ENCODE measurements at regions not wholly inside any gene's neighbourhood (a gene's known extent, or its start where the extent isn't known, plus 50 kb on each side); places are given as distances from the start of the nearest gene placed in this dataset.

GRCh38 chr3:72157748-72158638 is 373.0 kb upstream of the PROK2 start:
- DNase-seq (ENCODE audit: low spot score), result no peak

- peak; percentile 73 for DNase-seq (ENCODE audit: low spot score)
Observed at GRCh38 chr3:72155391-72156064, 370.6 kb upstream of the PROK2 start.

GRCh38 chr3:72154391-72155335 is 369.7 kb upstream of the PROK2 start:
- no peak for DNase-seq (ENCODE audit: low spot score)

- DNase-seq (ENCODE audit: low spot score), result no peak
Observed at GRCh38 chr3:72153477-72154314, 368.7 kb upstream of the PROK2 start.

- DNase-seq (ENCODE audit: low spot score), result peak; percentile 89
Observed at GRCh38 chr3:72152551-72153476, 367.9 kb upstream of the PROK2 start.

GRCh38 chr3:72151465-72152238 is 366.7 kb upstream of the PROK2 start:
- DNase-seq (ENCODE audit: low spot score), result no peak

GRCh38 chr3:72150634-72151412 is 365.9 kb upstream of the PROK2 start:
- DNase-seq (ENCODE audit: low spot score), result no peak

- DNase-seq (ENCODE audit: low spot score), result no peak
Observed at GRCh38 chr3:72149645-72150300, 364.8 kb upstream of the PROK2 start.

GRCh38 chr3:72147600-72147999 is 362.7 kb upstream of the PROK2 start:
- no peak for DNase-seq (ENCODE audit: low spot score)

GRCh38 chr3:72145506-72146380 is 360.8 kb upstream of the PROK2 start:
- no peak for DNase-seq (ENCODE audit: low spot score)

GRCh38 chr3:72144773-72145505 is 360.0 kb upstream of the PROK2 start:
- no peak for DNase-seq (ENCODE audit: low spot score)

GRCh38 chr3:72143966-72144717 is 359.2 kb upstream of the PROK2 start:
- DNase-seq (ENCODE audit: low spot score), result no peak

- DNase-seq (ENCODE audit: low spot score), result no peak
Observed at GRCh38 chr3:72143322-72143721, 358.4 kb upstream of the PROK2 start.

- no peak for DNase-seq (ENCODE audit: low spot score)
Observed at GRCh38 chr3:72142028-72142427, 357.1 kb upstream of the PROK2 start.

- DNase-seq (ENCODE audit: low spot score), result no peak
Observed at GRCh38 chr3:72141264-72141663, 356.3 kb upstream of the PROK2 start.

GRCh38 chr3:72139316-72139715 is 354.4 kb upstream of the PROK2 start:
- no peak for DNase-seq (ENCODE audit: low spot score)
